B cell (primary cell): ENCODE measurements at regions not wholly inside any gene's neighbourhood (a gene's known extent, or its start where the extent isn't known, plus 50 kb on each side); places are given as distances from the start of the nearest gene placed in this dataset.

Experiments
- EZH2 ChIP-seq: IDR thresholded peaks from 2 replicates; pipeline ENCODE4 v1.6.1; 2012; ENCODE audit warnings: borderline replicate concordance, low read depth, mild to moderate bottlenecking, moderate library complexity, low read length; ENCODE audit not compliant: insufficient read depth, poor library complexity, severe bottlenecking
- TF ChIP-seq, protein P1 (sequence below): fragments of 200-600 bp; IDR thresholded peaks from one replicate; pipeline ENCODE4 v1.8.0; 2022; ENCODE audit warnings: antibody characterized with exemption, mild to moderate bottlenecking

DNA sequence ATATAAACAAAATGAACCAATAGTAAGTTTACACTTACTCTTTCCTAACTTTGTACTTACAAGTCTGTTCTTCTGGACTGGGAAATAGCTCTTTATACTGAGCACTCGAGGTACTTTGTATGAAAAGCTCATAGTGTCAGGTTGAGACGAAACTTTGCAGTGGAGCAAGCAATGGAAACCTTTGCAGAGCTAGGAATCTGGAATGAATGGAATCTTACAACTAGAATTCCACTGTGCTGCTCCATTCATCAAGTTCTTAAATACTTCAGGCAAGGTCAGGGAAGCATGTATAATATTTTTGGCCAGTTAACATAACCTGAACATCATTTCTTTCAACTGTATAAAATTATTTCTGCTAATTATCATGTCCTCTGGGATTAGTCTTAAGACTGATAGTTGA is 1327.5 kb upstream of the FLRT2 start:
- TF ChIP-seq, protein P1, sequence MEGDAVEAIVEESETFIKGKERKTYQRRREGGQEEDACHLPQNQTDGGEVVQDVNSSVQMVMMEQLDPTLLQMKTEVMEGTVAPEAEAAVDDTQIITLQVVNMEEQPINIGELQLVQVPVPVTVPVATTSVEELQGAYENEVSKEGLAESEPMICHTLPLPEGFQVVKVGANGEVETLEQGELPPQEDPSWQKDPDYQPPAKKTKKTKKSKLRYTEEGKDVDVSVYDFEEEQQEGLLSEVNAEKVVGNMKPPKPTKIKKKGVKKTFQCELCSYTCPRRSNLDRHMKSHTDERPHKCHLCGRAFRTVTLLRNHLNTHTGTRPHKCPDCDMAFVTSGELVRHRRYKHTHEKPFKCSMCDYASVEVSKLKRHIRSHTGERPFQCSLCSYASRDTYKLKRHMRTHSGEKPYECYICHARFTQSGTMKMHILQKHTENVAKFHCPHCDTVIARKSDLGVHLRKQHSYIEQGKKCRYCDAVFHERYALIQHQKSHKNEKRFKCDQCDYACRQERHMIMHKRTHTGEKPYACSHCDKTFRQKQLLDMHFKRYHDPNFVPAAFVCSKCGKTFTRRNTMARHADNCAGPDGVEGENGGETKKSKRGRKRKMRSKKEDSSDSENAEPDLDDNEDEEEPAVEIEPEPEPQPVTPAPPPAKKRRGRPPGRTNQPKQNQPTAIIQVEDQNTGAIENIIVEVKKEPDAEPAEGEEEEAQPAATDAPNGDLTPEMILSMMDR = no peak
- TF ChIP-seq EZH2 = no peak
